Nephron (organoid): ENCODE measurements at regions not wholly inside any gene's neighbourhood (a gene's known extent, or its start where the extent isn't known, plus 50 kb on each side); places are given as distances from the start of the nearest gene placed in this dataset.

Experiments
- H3K27ac Mint-ChIP-seq, 3 experiments: 2 replicates each; pipeline ENCODE4 v1.8.0; 2020; ENCODE audit warnings: mixed read lengths in 3 of 3, mild to moderate bottlenecking in 2 of 3, moderate library complexity in 1 of 3
- H3K27me3 Mint-ChIP-seq: 2 replicates; pipeline ENCODE4 v1.8.0; 2021; ENCODE audit warnings: low read depth, mild to moderate bottlenecking, moderate library complexity, mixed read lengths
- H3K36me3 Mint-ChIP-seq: 2 replicates; pipeline ENCODE4 v1.8.0; 2020; ENCODE audit warnings: low read depth, mixed read lengths
- H3K4me1 Mint-ChIP-seq: 2 replicates; pipeline ENCODE4 v1.8.0; 2020; ENCODE audit warnings: mixed read lengths
- H3K4me3 Mint-ChIP-seq, 3 experiments: 2 replicates each; pipeline ENCODE4 v1.8.0; 2020; ENCODE audit warnings: mild to moderate bottlenecking in 3 of 3, mixed read lengths in 3 of 3, moderate library complexity in 2 of 3
- H3K9me3 Mint-ChIP-seq: 2 replicates; pipeline ENCODE4 v1.8.0; 2020; ENCODE audit warnings: mixed read lengths
- CTCF ChIP-seq, 3 experiments: fragments of 200-600 bp; sonication (generic); IDR thresholded peaks; one replicate each; pipeline ENCODE4 v1.5.0; 2021; ENCODE audit warnings: antibody characterized with exemption in 3 of 3; ENCODE audit not compliant: unreplicated experiment in 3 of 3

GRCh38 chr14:22303589-22304195, 285.3 kb downstream of the DAD1 start:
- Mint-ChIP-seq H3K27me3 (no peaks in the 10 kb centered on the region), H3K9me3 (no peaks in the 10 kb centered on the region), H3K36me3 (no peaks in the 10 kb centered on the region), H3K4me3 (no peak overlapping the region), H3K4me1 (peaks cover 8% of the 10 kb centered on the region), H3K27ac (peak overlapping the region in 2 of 3 experiments; percentile 45 to 49)
- peak; percentile 41 to 65 (median 53) for TF ChIP-seq CTCF (IDR thresholded peaks at IDR 0.05; ENCODE audit: unreplicated experiment in 3 of 3)

DNA sequence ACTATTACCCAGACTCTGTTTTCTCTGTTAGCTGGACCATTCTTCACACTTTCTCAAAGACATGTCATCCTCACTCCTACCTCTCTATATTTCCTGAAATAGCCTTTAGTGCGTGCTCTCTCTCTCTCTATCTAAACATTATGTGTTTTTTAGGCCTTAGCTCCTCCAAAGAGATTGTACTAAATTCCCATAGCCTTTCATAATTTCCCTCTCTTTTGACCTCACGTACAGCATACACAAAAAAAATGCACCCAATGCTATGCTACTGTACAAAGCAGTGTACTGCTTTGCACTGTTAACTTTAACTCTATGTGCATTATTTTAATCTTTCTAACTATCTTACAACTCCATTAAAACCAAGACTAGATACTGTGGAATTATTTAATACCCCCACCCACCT, 288.4 kb downstream of the DAD1 start:
- TF ChIP-seq CTCF (IDR thresholded peaks at IDR 0.05; ENCODE audit: unreplicated experiment in 3 of 3), result no peak
- Mint-ChIP-seq H3K27me3 (no peaks in the 10 kb centered on the region), H3K4me3 (no peak overlapping the region), H3K27ac (no peak overlapping the region), H3K36me3 (no peaks in the 10 kb centered on the region), H3K4me1 (peaks cover 8% of the 10 kb centered on the region), H3K9me3 (peaks cover 4% of the 10 kb centered on the region)

- no peaks in the 10 kb centered on the region for H3K4me1 Mint-ChIP-seq
- peaks cover 4% of the 10 kb centered on the region for H3K9me3 Mint-ChIP-seq
- H3K36me3 Mint-ChIP-seq, result no peaks in the 10 kb centered on the region
- no peaks in the 10 kb centered on the region for H3K27me3 Mint-ChIP-seq
- no peak overlapping the region for H3K27ac Mint-ChIP-seq
- no peak overlapping the region for H3K4me3 Mint-ChIP-seq
- TF ChIP-seq CTCF (IDR thresholded peaks at IDR 0.05; ENCODE audit: unreplicated experiment in 3 of 3), result no peak
Observed at GRCh38 chr14:22297376-22297775, 291.6 kb downstream of the DAD1 start.

DNA sequence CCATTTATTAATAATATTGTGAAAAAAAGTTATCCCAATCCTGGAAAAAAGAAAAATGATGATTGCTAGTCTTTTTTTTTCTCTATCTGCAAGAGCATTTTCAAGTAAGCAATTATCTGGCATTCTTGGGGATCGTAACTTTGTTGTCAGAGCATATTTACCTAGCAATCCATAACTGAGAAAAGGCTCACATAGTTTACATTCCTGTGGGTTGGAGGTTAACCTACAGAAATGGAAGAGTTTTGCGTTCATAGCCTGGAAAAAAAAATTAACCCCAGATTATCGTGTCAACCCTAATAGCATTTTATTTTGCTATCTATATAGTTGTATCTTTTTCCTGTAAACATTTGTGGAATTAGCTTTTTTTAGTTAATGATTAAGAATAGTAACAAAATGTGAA, 292.3 kb downstream of the DAD1 start:
- Mint-ChIP-seq H3K9me3 (peaks cover 4% of the 10 kb centered on the region), H3K36me3 (no peaks in the 10 kb centered on the region), H3K27me3 (no peaks in the 10 kb centered on the region), H3K4me1 (no peaks in the 10 kb centered on the region), H3K27ac (peak overlapping the region in 1 of 3 experiments; percentile 67), H3K4me3 (no peak overlapping the region)
- no peak for TF ChIP-seq CTCF (IDR thresholded peaks at IDR 0.05; ENCODE audit: unreplicated experiment in 3 of 3)

GRCh38 chr14:22296088-22296487, 292.9 kb downstream of the DAD1 start:
- no peak overlapping the region for H3K4me3 Mint-ChIP-seq
- no peak for TF ChIP-seq CTCF (IDR thresholded peaks at IDR 0.05; ENCODE audit: unreplicated experiment in 3 of 3)
- H3K27me3 Mint-ChIP-seq, result no peaks in the 10 kb centered on the region
- peaks cover 4% of the 10 kb centered on the region for H3K9me3 Mint-ChIP-seq
- peak overlapping the region in 1 of 3 experiments; percentile 67 for H3K27ac Mint-ChIP-seq
- H3K36me3 Mint-ChIP-seq, result no peaks in the 10 kb centered on the region
- no peaks in the 10 kb centered on the region for H3K4me1 Mint-ChIP-seq

GRCh38 chr14:22291406-22291805, 297.6 kb downstream of the DAD1 start:
- Mint-ChIP-seq H3K4me3 (no peak overlapping the region), H3K36me3 (no peaks in the 10 kb centered on the region), H3K9me3 (peaks cover 4% of the 10 kb centered on the region), H3K4me1 (no peaks in the 10 kb centered on the region), H3K27me3 (no peaks in the 10 kb centered on the region), H3K27ac (no peak overlapping the region)
- TF ChIP-seq CTCF (IDR thresholded peaks at IDR 0.05; ENCODE audit: unreplicated experiment in 3 of 3), result no peak
